Liver (tissue), 3 donors: ENCODE measurements at regions not wholly inside any gene's neighbourhood (a gene's known extent, or its start where the extent isn't known, plus 50 kb on each side); places are given as distances from the start of the nearest gene placed in this dataset.

Source experiments
- RAD21 ChIP-seq, 2 donors: IDR thresholded peaks; 2 replicates each; pipeline ENCODE4 v1.6.1; 2016; ENCODE audit warnings: antibody characterized with exemption in 2 of 2, mild to moderate bottlenecking in 2 of 2
- TF ChIP-seq, protein P1 (sequence below): fragments of 150-350 bp; IDR thresholded peaks from 2 replicates; pipeline ENCODE4 v1.5.1; 2017; ENCODE audit warnings: improper control_type of control experiment, low read depth, low read length; ENCODE audit not compliant: missing input control
- donor health status: healthy.
- donor health status: healthy.

DNA sequence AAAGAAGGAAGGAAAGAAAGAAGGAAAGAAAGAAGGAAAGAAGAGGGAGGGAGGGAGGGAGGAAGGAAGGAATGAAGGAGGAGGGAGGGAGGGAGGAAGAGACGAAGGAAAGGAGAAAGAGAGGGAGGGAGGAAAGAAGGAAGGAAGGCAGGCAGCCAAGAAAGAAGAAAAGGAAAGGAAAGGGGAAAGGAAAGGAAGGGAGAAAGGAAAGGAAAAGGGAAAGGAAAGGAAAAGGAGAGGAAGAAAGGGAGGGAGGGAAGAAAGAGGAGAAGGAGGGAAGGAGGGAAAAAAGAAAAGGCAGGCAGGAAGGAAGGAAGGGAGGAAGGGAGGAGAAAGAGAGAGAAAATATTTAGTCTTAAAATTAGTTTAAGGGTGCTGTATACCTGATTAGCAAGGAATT lies 704.1 kb downstream of the LUZP2 start:
- TF ChIP-seq RAD21 (IDR thresholded peaks at IDR 0.05), result no peak
- TF ChIP-seq, protein P1, sequence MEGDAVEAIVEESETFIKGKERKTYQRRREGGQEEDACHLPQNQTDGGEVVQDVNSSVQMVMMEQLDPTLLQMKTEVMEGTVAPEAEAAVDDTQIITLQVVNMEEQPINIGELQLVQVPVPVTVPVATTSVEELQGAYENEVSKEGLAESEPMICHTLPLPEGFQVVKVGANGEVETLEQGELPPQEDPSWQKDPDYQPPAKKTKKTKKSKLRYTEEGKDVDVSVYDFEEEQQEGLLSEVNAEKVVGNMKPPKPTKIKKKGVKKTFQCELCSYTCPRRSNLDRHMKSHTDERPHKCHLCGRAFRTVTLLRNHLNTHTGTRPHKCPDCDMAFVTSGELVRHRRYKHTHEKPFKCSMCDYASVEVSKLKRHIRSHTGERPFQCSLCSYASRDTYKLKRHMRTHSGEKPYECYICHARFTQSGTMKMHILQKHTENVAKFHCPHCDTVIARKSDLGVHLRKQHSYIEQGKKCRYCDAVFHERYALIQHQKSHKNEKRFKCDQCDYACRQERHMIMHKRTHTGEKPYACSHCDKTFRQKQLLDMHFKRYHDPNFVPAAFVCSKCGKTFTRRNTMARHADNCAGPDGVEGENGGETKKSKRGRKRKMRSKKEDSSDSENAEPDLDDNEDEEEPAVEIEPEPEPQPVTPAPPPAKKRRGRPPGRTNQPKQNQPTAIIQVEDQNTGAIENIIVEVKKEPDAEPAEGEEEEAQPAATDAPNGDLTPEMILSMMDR, result no peak
